ENCODE measurements at regions not wholly inside any gene's neighbourhood (a gene's known extent, or its start where the extent isn't known, plus 50 kb on each side); places are given as distances from the start of the nearest gene placed in this dataset.

DNA sequence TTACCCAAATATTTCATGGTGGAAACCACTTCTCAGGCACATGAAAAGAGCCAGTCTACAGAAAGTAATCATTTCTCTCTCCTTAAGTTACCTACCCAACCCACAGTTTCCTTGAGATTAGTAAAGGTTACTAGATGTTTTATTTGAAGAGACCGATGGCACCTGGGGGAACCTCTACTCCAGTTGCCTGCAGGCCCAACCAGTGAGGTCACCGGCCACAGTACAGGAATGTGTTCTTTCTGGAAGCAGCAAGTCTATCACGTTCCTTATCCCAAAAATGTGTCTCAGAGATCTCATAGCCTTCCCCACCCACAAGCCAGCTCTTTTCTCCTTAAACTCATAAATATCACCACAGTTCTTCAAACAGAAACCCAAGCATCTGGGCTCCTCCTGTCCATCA lies 316.1 kb downstream of the COG6 start:
- no peak for ATAC-seq

GRCh38 chr13:39976481-39976880 lies 321.0 kb downstream of the COG6 start:
- ATAC-seq: peak; percentile 66

GRCh38 chr13:39981056-39981455 lies 325.6 kb downstream of the COG6 start:
- ATAC-seq: no peak

- ATAC-seq: peak; percentile 71
These were observed 327.3 kb downstream of the COG6 start for GRCh38 chr13:39982745-39983144.

DNA sequence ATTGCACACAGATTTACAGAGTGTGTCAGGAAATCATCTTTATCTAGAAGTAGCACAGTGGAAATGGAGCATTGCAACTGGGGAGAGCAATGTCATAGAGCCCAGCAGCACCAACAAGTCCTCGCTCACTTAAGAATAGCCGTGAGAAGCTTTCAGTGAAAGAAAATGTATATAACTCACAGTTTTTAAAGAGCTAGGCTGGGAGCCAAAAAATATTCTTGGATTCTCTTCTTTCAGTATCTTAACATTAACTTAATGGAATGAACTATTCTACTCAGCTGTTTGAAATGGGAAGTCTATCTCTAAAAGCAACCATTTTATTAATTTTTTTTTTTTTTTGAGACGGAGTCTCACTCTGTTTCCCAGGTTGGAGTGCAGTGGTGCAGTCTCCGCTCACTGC lies 329.6 kb downstream of the COG6 start:
- no peak for ATAC-seq

DNA sequence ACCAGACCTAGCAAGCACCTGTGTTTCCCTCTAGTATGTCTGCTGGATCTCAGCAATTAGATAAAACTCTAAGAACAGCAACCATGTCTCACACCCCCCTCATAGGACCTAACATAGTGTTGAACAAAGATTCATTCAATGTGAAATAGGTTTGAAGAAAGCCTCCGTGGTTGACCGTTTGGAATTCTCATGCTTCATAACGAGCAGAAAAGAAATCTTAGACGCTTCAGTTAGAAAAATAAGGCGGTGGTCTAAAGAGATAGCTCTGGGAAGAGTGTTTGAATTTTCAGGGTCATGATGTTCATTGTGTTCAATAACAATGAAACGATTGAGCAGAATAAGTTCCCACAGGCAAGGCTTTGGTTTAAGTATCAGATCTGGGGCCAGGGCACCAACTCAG lies 332.9 kb downstream of the COG6 start:
- no peak for ATAC-seq

- no peak for ATAC-seq
These were observed 342.7 kb downstream of the COG6 start for GRCh38 chr13:39998166-39998565.

- ATAC-seq: no peak
These were observed 346.6 kb downstream of the COG6 start for GRCh38 chr13:40002016-40002415.

GRCh38 chr13:40013554-40013953 lies 358.1 kb downstream of the COG6 start:
- ATAC-seq: no peak

- no peak for ATAC-seq
These were observed 361.6 kb downstream of the COG6 start for GRCh38 chr13:40016953-40017660.

DNA sequence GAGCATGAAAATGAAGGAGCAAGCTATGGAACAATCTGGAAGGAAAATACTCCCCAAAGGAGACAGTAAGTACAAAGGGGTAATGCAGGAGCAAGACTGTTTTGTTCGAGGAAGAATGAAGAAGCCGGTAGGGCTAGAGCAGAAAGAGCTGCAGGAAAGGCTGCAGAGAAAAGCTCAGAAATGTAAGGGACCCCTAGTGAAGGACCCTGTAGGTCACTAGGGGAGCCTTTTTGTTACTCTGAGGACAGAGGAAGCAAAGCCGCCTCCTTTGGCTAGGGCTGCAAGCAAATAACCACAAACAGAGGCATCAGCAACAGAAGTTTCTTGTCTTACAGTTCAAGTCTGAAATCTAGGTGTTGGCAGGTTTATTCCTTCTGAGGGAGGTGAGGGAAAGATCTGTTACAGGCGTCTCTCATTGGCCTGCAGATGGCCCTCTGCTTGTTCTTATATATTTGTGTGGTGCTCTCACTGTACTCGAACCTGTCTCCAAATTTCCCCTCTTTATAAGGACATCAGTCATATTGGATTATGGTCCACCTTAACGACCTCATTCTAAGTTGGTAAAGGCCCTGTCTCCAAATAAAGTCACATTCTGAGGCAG lies 362.3 kb downstream of the COG6 start:
- ATAC-seq: no peak

- ATAC-seq: no peak
These were observed 368.2 kb downstream of the COG6 start for GRCh38 chr13:40023595-40024203.

GRCh38 chr13:40024204-40024966 lies 368.9 kb downstream of the COG6 start:
- ATAC-seq: no peak

DNA sequence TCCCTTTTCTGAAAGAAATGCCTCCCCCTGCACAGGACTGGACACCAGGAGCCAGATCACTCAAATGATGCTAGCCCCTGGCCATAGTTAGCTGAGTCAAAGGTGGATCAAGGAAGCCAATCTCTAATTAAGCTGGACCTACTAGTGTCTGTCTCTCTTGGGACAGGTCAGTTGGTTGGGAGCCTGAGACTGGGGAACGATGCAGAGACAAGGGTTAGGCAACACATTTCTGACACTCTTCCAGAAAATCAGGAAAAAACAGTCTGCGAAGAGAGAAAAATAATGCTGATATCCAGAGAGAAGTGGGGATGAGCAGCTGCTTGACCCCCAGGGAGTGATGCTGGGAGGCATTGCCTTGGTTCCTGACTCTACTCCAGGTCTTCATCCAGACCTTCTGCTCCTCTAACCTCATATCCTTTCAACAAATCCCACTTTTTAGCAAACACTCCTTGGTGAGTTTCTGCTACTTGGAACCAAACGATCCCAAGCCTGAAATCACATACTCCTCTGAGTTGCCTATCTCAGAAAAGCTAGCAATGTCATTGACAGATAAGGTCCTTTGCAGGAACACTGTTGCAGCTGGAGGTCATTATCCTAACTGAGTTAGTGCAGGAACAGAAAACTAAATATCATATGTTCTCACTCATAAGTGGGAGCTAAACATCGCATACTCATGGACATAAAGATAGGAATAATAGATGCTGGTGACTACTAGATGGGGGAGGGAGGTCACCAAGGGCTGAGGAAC lies 369.7 kb downstream of the COG6 start:
- no peak for ATAC-seq

DNA sequence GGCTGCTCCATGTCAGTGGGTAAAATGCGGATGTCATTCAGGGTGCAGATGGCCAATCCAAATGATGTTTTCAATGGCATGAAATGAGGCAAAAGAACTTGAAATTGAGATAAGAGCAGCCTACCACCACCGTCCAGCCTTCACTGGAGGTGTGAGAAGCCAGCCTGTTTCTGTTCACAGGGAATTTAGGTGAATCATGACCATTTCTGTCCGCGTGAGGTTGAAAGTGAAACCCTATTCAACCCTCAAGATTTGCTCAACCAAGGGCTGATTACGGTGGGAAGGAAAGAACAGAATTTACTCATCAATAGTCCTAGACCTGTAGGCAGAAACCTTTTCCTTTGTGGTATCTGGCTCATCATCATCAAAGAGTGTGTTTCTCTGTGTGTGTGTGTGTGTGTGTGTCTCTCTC lies 370.7 kb downstream of the COG6 start:
- ATAC-seq: no peak

DNA sequence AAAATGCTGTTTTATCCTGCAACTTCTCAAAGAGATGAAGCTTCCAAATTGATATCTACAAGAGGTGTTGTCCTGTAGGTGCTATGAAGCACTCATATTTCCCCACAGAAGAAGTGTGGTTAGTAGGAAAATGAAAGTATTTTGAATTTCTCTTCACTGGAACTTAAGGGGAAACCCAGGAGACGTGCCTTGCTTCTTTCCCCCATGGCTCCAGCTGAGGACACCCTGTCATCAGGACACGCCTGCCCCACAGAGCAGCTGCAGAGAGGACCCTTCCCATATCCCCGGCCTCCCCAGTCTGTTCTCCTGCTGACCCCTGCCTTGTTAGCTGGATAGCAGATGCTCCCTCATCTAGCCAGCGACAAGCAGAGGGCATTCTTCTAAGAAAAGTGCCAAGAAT lies 371.3 kb downstream of the COG6 start:
- ATAC-seq: no peak

GRCh38 chr13:40028446-40028845 lies 373.0 kb downstream of the COG6 start:
- no peak for ATAC-seq

GRCh38 chr13:40031031-40031430 lies 375.6 kb downstream of the COG6 start:
- no peak for ATAC-seq

- no peak for ATAC-seq
These were observed 383.6 kb downstream of the COG6 start for GRCh38 chr13:40039061-40039460.

DNA sequence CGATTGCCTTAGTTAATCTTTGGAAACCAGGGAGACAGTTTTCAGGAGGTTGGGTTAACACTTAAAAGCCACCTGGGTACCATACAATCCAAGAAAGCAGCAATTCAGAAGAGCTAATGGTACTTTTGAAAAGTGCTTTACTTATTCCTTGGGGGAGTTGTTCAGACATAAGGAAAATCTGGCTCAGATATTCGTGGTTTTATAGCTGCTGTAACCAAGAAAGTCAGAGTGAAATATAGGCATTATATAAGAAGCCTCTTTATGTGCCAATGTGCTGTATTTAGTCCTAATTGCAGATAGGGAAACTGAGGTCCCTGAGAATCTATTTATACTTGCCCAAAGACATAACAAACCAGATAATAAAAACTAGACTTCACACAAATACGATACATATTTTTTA lies 387.5 kb downstream of the COG6 start:
- no peak for ATAC-seq

DNA sequence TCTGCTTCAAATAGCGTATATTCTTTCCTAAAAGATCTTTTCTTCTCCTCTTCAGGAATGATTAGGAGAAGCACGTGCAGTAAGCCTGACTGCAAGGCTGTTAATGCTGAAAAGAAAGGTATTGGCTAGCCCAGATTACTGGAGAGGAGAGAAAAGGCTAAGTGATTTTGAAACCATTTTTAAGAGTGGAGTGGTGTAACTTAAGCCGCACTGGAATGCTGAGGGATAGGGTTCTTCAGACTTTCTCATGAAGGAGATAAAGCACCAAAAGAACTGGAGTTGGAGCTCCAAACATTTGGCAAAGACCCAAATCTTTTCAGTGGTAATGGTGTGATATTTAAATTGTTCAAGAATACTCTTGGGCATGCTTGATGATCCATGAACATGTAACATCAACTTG lies 388.3 kb downstream of the COG6 start:
- no peak for ATAC-seq

GRCh38 chr13:40047322-40047771 lies 391.9 kb downstream of the COG6 start:
- no peak for ATAC-seq

DNA sequence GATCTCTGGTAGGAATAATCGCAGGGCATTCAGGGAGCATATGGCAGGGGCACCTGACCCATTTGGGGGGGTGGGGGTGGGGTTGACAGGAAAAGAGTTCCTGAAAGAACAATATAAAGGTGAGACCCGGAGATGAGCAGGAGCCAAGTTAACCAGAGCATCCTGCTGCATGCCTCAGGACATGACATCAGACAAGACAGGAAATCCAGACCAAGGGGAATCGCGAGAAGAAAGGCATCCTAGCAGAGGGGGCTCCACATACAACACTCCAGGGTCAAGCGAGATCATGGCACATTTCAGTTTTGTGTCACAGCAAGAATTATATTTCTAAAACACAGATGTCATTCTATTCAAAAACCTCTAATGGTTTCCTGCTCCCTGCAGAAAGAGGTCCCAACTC lies 393.1 kb downstream of the COG6 start:
- no peak for ATAC-seq

All from esophagus mucosa (tissue), 1 donor.